Calu3 (cell line): ENCODE measurements at regions not wholly inside any gene's neighbourhood (a gene's known extent, or its start where the extent isn't known, plus 50 kb on each side); places are given as distances from the start of the nearest gene placed in this dataset.

Source experiments
- BruUV-seq: library from RNA; stranded (reverse); fragments of 400-500 nt; replicated peaks from 2 replicates; lab custom pipeline; 2021; lab: Mats Ljungman, UMichigan
- CTCF ChIA-PET: fragments of 300-600 bp; sonication (Branson Sonifier 250); formaldehyde crosslinking; loops from one replicate; lab custom pipeline; 2022; ENCODE audit warnings: antibody characterized with exemption; lab: Charles Lee
- DNase-seq: peaks from one replicate; pipeline ENCODE4 v3.0.0; 2022
- H3K27ac Mint-ChIP-seq: one replicate; pipeline ENCODE4 v1.8.0; 2022; ENCODE audit warnings: mixed read lengths; ENCODE audit not compliant: unreplicated experiment
- H3K27me3 Mint-ChIP-seq: one replicate; pipeline ENCODE4 v1.8.0; 2022; ENCODE audit warnings: mixed read lengths; ENCODE audit not compliant: unreplicated experiment
- H3K36me3 Mint-ChIP-seq: one replicate; pipeline ENCODE4 v1.8.0; 2022; ENCODE audit warnings: mild to moderate bottlenecking, moderate library complexity, mixed read lengths; ENCODE audit not compliant: insufficient read depth, unreplicated experiment
- H3K4me1 Mint-ChIP-seq: one replicate; pipeline ENCODE4 v1.8.0; 2022; ENCODE audit warnings: mild to moderate bottlenecking, low read depth, mixed read lengths; ENCODE audit not compliant: unreplicated experiment
- H3K4me3 Mint-ChIP-seq: one replicate; pipeline ENCODE4 v1.8.0; 2022; ENCODE audit warnings: mild to moderate bottlenecking, low read depth, moderate library complexity, mixed read lengths; ENCODE audit not compliant: unreplicated experiment
- H3K9me3 Mint-ChIP-seq: one replicate; pipeline ENCODE4 v1.8.0; 2022; ENCODE audit warnings: low read depth, mixed read lengths; ENCODE audit not compliant: unreplicated experiment
- intact Hi-C: fragments of 100-400 bp; cut with micrococcal nuclease; formaldehyde crosslinking; loops from one replicate; pipeline ENCODE4 v1.10.0; 2022; ENCODE audit not compliant: unreplicated experiment
- TF ChIP-seq, protein P1 (sequence below): fragments of 200-600 bp; IDR thresholded peaks from one replicate; pipeline ENCODE4 v1.8.0; 2022; ENCODE audit warnings: antibody characterized with exemption; ENCODE audit not compliant: unreplicated experiment

DNA sequence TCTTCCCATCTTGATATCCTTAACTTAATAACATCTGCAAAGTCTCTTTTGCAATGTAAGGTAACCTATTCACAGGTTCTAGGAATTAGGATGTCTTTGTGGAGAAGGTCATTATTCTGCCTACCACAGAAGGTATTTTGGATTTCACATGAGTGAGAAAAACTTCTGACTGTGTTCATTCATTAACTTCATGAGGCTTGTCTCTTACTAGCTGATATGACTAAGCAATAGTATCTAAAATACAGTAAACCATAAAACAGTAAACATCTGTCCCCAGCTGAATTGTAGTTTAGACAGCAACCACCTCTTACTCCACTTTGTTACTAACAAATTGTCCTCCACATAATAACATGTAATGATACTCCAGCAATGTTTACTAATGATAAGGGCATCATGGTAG lies 198.1 kb downstream of the SEC23A start:
- H3K4me1 Mint-ChIP-seq, result no peaks in the 10 kb centered on the region
- H3K27ac Mint-ChIP-seq, result no peak overlapping the region
- BruUV-seq, result no TSS peak
- CTCF ChIA-PET, result no interaction called here
- peaks cover 2% of the 10 kb centered on the region for H3K9me3 Mint-ChIP-seq
- no peaks in the 10 kb centered on the region for H3K27me3 Mint-ChIP-seq
- DNase-seq, result no peak
- no peak overlapping the region for H3K4me3 Mint-ChIP-seq
- TF ChIP-seq, protein P1, sequence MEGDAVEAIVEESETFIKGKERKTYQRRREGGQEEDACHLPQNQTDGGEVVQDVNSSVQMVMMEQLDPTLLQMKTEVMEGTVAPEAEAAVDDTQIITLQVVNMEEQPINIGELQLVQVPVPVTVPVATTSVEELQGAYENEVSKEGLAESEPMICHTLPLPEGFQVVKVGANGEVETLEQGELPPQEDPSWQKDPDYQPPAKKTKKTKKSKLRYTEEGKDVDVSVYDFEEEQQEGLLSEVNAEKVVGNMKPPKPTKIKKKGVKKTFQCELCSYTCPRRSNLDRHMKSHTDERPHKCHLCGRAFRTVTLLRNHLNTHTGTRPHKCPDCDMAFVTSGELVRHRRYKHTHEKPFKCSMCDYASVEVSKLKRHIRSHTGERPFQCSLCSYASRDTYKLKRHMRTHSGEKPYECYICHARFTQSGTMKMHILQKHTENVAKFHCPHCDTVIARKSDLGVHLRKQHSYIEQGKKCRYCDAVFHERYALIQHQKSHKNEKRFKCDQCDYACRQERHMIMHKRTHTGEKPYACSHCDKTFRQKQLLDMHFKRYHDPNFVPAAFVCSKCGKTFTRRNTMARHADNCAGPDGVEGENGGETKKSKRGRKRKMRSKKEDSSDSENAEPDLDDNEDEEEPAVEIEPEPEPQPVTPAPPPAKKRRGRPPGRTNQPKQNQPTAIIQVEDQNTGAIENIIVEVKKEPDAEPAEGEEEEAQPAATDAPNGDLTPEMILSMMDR, result no peak
- H3K36me3 Mint-ChIP-seq, result no peaks in the 10 kb centered on the region
- intact Hi-C loops, result no loop called here

DNA sequence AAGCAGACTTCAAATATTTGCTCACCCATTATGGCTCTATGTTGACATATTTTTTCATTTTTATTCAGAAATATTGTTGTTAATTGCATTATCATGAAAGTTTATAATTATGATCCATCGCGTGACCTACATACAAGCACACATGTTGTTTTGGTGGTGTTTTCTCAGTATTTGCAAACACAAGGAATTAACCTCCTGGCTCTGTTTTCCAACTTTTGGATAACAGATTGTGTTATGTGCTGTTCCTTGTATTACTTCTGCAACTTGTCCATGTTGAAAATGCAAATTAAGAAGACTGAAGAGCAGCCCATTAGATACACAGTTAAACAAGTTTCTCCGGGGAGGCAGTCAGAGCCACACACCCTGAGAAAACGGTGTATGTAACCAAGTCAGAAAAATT lies 201.2 kb downstream of the SEC23A start:
- TF ChIP-seq, protein P1, result no peak
- Mint-ChIP-seq H3K27me3 (no peaks in the 10 kb centered on the region), H3K27ac (no peak overlapping the region), H3K36me3 (no peaks in the 10 kb centered on the region), H3K9me3 (peaks cover 2% of the 10 kb centered on the region), H3K4me3 (no peak overlapping the region), H3K4me1 (no peaks in the 10 kb centered on the region)
- intact Hi-C loops, result no loop called here
- no peak for DNase-seq
- CTCF ChIA-PET, result no interaction called here
- no TSS peak for BruUV-seq

DNA sequence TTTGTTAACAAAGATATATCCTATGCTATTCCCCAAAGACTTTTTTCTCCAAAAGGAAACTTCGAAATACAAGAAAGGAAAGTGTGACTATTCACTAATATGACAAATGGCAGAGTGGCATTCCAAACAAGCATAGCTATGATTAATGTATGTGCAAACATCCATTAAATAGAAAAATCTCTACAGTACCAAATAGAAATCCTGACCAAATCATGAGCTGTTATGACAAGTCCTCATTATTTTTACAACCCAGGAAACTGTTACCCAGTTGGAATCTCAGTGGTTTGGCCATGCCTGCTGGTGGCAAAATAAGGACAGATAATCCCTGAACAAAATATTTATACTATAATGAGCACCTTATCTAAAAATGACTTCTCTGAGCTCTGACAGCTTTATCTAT lies 202.1 kb downstream of the SEC23A start:
- no peak for DNase-seq
- TF ChIP-seq, protein P1, result no peak
- no peak overlapping the region for H3K4me3 Mint-ChIP-seq
- BruUV-seq, result no TSS peak
- H3K4me1 Mint-ChIP-seq, result no peaks in the 10 kb centered on the region
- H3K27ac Mint-ChIP-seq, result no peak overlapping the region
- CTCF ChIA-PET, result no interaction called here
- H3K27me3 Mint-ChIP-seq, result no peaks in the 10 kb centered on the region
- H3K9me3 Mint-ChIP-seq, result peaks cover 2% of the 10 kb centered on the region
- H3K36me3 Mint-ChIP-seq, result no peaks in the 10 kb centered on the region
- intact Hi-C loops, result no loop called here

DNA sequence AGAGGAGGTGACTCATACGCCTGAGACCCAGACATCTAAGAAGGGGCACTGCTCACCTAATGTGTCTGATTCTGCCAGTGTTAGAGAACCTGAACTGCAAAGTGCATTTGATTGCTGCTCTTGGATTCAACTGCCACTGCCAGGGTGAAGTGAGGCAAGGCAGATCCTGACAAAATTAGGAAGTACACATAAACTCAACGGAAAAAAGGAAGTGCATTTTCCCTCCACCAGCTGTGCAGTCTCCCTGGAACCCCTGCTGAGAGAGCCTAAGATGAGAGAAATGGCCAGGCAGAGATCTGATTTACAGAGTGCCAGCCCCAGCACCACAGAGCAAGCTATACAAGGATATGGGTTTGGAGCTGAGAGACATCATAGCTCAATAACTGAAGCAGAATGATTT lies 215.3 kb downstream of the SEC23A start:
- no peaks in the 10 kb centered on the region for H3K4me1 Mint-ChIP-seq
- CTCF ChIA-PET, result no interaction called here
- intact Hi-C loops, result no loop called here
- no peak for DNase-seq
- H3K36me3 Mint-ChIP-seq, result no peaks in the 10 kb centered on the region
- H3K4me3 Mint-ChIP-seq, result no peak overlapping the region
- peaks cover 27% of the 10 kb centered on the region for H3K27me3 Mint-ChIP-seq
- TF ChIP-seq, protein P1, result no peak
- no TSS peak for BruUV-seq
- H3K9me3 Mint-ChIP-seq, result no peaks in the 10 kb centered on the region
- no peak overlapping the region for H3K27ac Mint-ChIP-seq
